Colon (tissue), 2 donors: ENCODE measurements at regions not wholly inside any gene's neighbourhood (a gene's known extent, or its start where the extent isn't known, plus 50 kb on each side); places are given as distances from the start of the nearest gene placed in this dataset.
A peak's percentile ranks its signal among the peaks of the same experiment; 100 is the strongest.

Experiments
- FAIRE-seq: peaks from 2 replicates; lab custom pipeline; 2012; peaks lifted over from hg19 to GRCh38; lab: Jason Lieb, UNC
- donor health status: control.
- donor health status: control.

GRCh38 chr13:94902722-94903407, 190.5 kb upstream of the SOX21 start:
- FAIRE-seq, result no peak

- FAIRE-seq, result no peak
Measured at GRCh38 chr13:94901070-94901469, 188.7 kb upstream of the SOX21 start.

GRCh38 chr13:94896719-94897317, 184.5 kb upstream of the SOX21 start:
- FAIRE-seq, result no peak

- FAIRE-seq, result no peak
Measured at GRCh38 chr13:94896238-94896637, 183.9 kb upstream of the SOX21 start.

GRCh38 chr13:94886191-94886590, 173.8 kb upstream of the SOX21 start:
- FAIRE-seq, result no peak

GRCh38 chr13:94880463-94880862, 168.1 kb upstream of the SOX21 start:
- no peak for FAIRE-seq

GRCh38 chr13:94878602-94879165, 166.3 kb upstream of the SOX21 start:
- no peak for FAIRE-seq

- FAIRE-seq, result no peak
Measured at GRCh38 chr13:94864474-94864873, 152.1 kb upstream of the SOX21 start.

- no peak for FAIRE-seq
Measured at GRCh38 chr13:94860981-94861407, 148.6 kb upstream of the SOX21 start.

GRCh38 chr13:94859811-94860210, 147.5 kb upstream of the SOX21 start:
- FAIRE-seq, result no peak

GRCh38 chr13:94859278-94859691, 146.9 kb upstream of the SOX21 start:
- FAIRE-seq, result no peak

- FAIRE-seq, result no peak
Measured at GRCh38 chr13:94858856-94859255, 146.5 kb upstream of the SOX21 start.

- FAIRE-seq, result no peak
Measured at GRCh38 chr13:94854688-94855087, 142.3 kb upstream of the SOX21 start.

GRCh38 chr13:94851576-94851975, 139.2 kb upstream of the SOX21 start:
- FAIRE-seq, result no peak

- FAIRE-seq, result no peak
Measured at GRCh38 chr13:94849254-94849653, 136.9 kb upstream of the SOX21 start.

- no peak for FAIRE-seq
Measured at GRCh38 chr13:94842901-94843300, 130.6 kb upstream of the SOX21 start.

GRCh38 chr13:94837056-94837455, 124.7 kb upstream of the SOX21 start:
- FAIRE-seq, result peak; percentile 5

GRCh38 chr13:94829837-94830365, 117.6 kb upstream of the SOX21 start:
- no peak for FAIRE-seq

GRCh38 chr13:94829185-94829836, 117.0 kb upstream of the SOX21 start:
- no peak for FAIRE-seq

GRCh38 chr13:94827566-94827965, 115.2 kb upstream of the SOX21 start:
- FAIRE-seq, result no peak

- FAIRE-seq, result no peak
Measured at GRCh38 chr13:94825507-94825906, 113.2 kb upstream of the SOX21 start.

- no peak for FAIRE-seq
Measured at GRCh38 chr13:94824601-94825000, 112.3 kb upstream of the SOX21 start.

GRCh38 chr13:94822356-94822755, 110.0 kb upstream of the SOX21 start:
- no peak for FAIRE-seq
